Spleen (tissue), 11 donors: ENCODE measurements at regions not wholly inside any gene's neighbourhood (a gene's known extent, or its start where the extent isn't known, plus 50 kb on each side); places are given as distances from the start of the nearest gene placed in this dataset.
"Not testable (repeated sequence)": the region's sequence is repeated elsewhere in the genome, so short reads cannot be mapped to it uniquely, and the experiment has no call there.

Experiments used
- DNase-seq: peaks from one replicate; pipeline ENCODE4 v3.0.0-alpha.2; 2020
- H3K27ac ChIP-seq, 8 donors: fragments of 200-600 bp; sonication (generic) in 7 of 8; 1 replicate in 4 of 8; 2 replicates in 4 of 8; pipeline versions ENCODE4 v1.5.0 to v1.8.0; 2016 to 2021; ENCODE audit warnings: inconsistent platforms in 4 of 8, mild to moderate bottlenecking in 4 of 8, moderate library complexity in 1 of 8
- H3K27me3 ChIP-seq, 7 donors: fragments of 200-600 bp; sonication (generic) in 6 of 7; replicated peaks in 1 of 7; 1 replicate in 4 of 7; 2 replicates in 3 of 7; pipeline versions ENCODE4 v1.5.0 to v1.8.0; 2016 to 2021; ENCODE audit warnings: inconsistent platforms in 3 of 7, mild to moderate bottlenecking in 1 of 7
- H3K36me3 ChIP-seq, 6 donors: fragments of 200-600 bp; sonication (generic) in 5 of 6; 1 replicate in 4 of 6; 2 replicates in 2 of 6; pipeline versions ENCODE4 v1.5.0 to v1.8.0; 2016 to 2021; ENCODE audit warnings: inconsistent platforms in 2 of 6
- H3K4me1 ChIP-seq, 6 donors: fragments of 200-600 bp; sonication (generic) in 5 of 6; 1 replicate in 3 of 6; 2 replicates in 3 of 6; pipeline versions ENCODE4 v1.5.0 to v1.8.0; 2016 to 2021; ENCODE audit warnings: inconsistent platforms in 3 of 6
- H3K4me3 ChIP-seq, 8 donors: fragments of 200-600 bp; sonication (generic) in 7 of 8; 1 replicate in 4 of 8; 2 replicates in 4 of 8; pipeline versions ENCODE4 v1.5.0 to v1.8.0; 2016 to 2021; ENCODE audit warnings: inconsistent platforms in 4 of 8, mild to moderate bottlenecking in 4 of 8, moderate library complexity in 2 of 8
- H3K9me3 ChIP-seq, 8 donors: fragments of 200-600 bp; sonication (generic) in 7 of 8; 1 replicate in 4 of 8; 2 replicates in 4 of 8; pipeline versions ENCODE4 v1.5.0 to v1.8.0; 2016 to 2021; ENCODE audit warnings: inconsistent platforms in 4 of 8
- CTCF ChIP-seq, 11 experiments: fragments of 200-600 bp in 7 of 11; fragments of 450-650 bp in 4 of 11; sonication (generic) in 4 of 11; IDR thresholded peaks in 8 of 11; conservative IDR thresholded peaks in 3 of 11; 1 replicate in 7 of 11; 2 replicates in 4 of 11; pipeline versions ENCODE4 v1.4.0 to v1.8.0; 2016 to 2021; ENCODE audit warnings: antibody characterized with exemption in 11 of 11, inconsistent platforms in 4 of 11, mild to moderate bottlenecking in 1 of 11
- POLR2A ChIP-seq, 3 donors: fragments of 450-650 bp; IDR thresholded peaks; one replicate each; pipeline ENCODE4 v1.5.1; 2017; ENCODE audit warnings: antibody characterized with exemption in 3 of 3, mild to moderate bottlenecking in 1 of 3
- POLR2AphosphoS5 ChIP-seq, 3 donors: sonication (generic); formaldehyde crosslinking; IDR thresholded peaks; one replicate each; pipeline ENCODE4 v1.5.1; 2017; ENCODE audit warnings: antibody characterized with exemption in 3 of 3
- WGBS, 5 donors: extraction: QIAGEN DNeasy Blood & Tissue Kit in 3 of 5; methylation state at CpG; one replicate each; pipeline versions ENCODE4 v1.1.5 to v1.1.7; 2013 to 2018; 5-methylcytosine and 5-hydroxymethylcytosine counted together
- intact Hi-C: fragments of 100-400 bp; cut with DNase I; formaldehyde crosslinking; loops from one replicate; pipeline ENCODE4 v1.15.0; 2023; ENCODE audit warnings: low total_unique reads
- donor health status: healthy with polysubstance abuse.
- donor health status: DM: no; HTN: no; CAD: no; lungs with moderate emphysema.
- donor health status: DM: no; HTN: no; CAD: no.
- donor health status: Bipolar disorder and iron deficiency.
- donor health status: healthy.
- donor health status: DM: no; HTN: no; CAD: no.
- donor health status: DM: yes; HTN: yes; CAD: no.

- DNase-seq, result no peak
- Histone ChIP-seq H3K27me3 (peaks cover 0 to 29% (median 0%) of the 10 kb centered on the region in 7 donors), H3K9me3 (no peaks in the 10 kb centered on the region), H3K27ac (no peak overlapping the region), H3K4me3 (no peak overlapping the region), H3K36me3 (no peaks in the 10 kb centered on the region), H3K4me1 (no peaks in the 10 kb centered on the region)
- WGBS, 5 donors, result 79 to 93% (median 87%) methylated on average over 11 of the region's 11 CpGs
- intact Hi-C loops, result no loop called here
- no peak for TF ChIP-seq CTCF (IDR thresholded peaks at IDR 0.05 in 8 of 11, conservative IDR thresholded peaks at IDR 0.05 in 3 of 11)
- no peak for TF ChIP-seq POLR2A (IDR thresholded peaks at IDR 0.05)
- no peak for TF ChIP-seq POLR2AphosphoS5 (IDR thresholded peaks at IDR 0.05)
Observed at GRCh38 chr10:131554821-131555220, 243.3 kb upstream of the TCERG1L start.

GRCh38 chr10:131555406-131555805, 243.9 kb upstream of the TCERG1L start:
- WGBS, 5 donors, result 63 to 79% (median 73%) methylated on average over 7 of the region's 7 CpGs
- Histone ChIP-seq H3K27ac (no peak overlapping the region), H3K4me3 (no peak overlapping the region), H3K27me3 (peaks cover 0 to 34% (median 0%) of the 10 kb centered on the region in 7 donors), H3K9me3 (no peaks in the 10 kb centered on the region), H3K36me3 (no peaks in the 10 kb centered on the region), H3K4me1 (no peaks in the 10 kb centered on the region)
- no peak for TF ChIP-seq POLR2AphosphoS5 (IDR thresholded peaks at IDR 0.05)
- no peak for TF ChIP-seq POLR2A (IDR thresholded peaks at IDR 0.05)
- no peak for TF ChIP-seq CTCF (IDR thresholded peaks at IDR 0.05 in 8 of 11, conservative IDR thresholded peaks at IDR 0.05 in 3 of 11)
- peak; percentile 31 for DNase-seq
- intact Hi-C loops, result no loop called here

GRCh38 chr10:131556061-131556896, 244.8 kb upstream of the TCERG1L start:
- no peaks in the 10 kb centered on the region for H3K4me1 ChIP-seq
- H3K36me3 ChIP-seq, result no peaks in the 10 kb centered on the region
- 72 to 79% (median 77%) methylated on average over 13 to 17 of the region's 17 CpGs for WGBS, 5 donors
- peaks cover 0 to 43% (median 0%) of the 10 kb centered on the region in 7 donors for H3K27me3 ChIP-seq
- H3K9me3 ChIP-seq, result no peaks in the 10 kb centered on the region
- no peak overlapping the region for H3K27ac ChIP-seq
- intact Hi-C loops, result no loop called here
- no peak overlapping the region for H3K4me3 ChIP-seq
- TF ChIP-seq POLR2AphosphoS5 (IDR thresholded peaks at IDR 0.05), result no peak
- no peak for TF ChIP-seq POLR2A (IDR thresholded peaks at IDR 0.05)
- no peak for TF ChIP-seq CTCF (IDR thresholded peaks at IDR 0.05 in 8 of 11, conservative IDR thresholded peaks at IDR 0.05 in 3 of 11)
- DNase-seq, result no peak

GRCh38 chr10:131556897-131557495, 245.5 kb upstream of the TCERG1L start:
- WGBS, 5 donors, result 80 to 91% (median 86%) methylated on average over 11 to 12 of the region's 12 CpGs

DNA sequence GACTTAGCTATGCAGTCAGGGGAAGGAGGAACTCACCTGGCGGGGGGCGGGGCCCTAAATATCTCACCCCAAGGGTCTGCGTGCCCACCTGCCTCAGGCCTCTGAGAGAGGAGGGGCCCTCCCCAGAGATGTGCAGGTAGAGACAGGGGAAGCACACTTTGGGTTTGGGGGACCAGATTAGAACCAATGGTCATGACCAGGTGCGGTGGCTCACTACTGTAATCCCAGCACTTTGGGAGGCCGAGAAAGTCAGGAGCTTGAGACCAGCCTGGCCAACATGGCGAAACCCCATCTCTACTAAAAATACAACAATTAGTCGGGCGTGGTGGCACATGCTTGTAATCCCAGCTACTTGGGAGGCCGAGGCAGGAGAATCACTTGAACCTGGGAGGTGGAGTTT, 246.4 kb upstream of the TCERG1L start:
- H3K4me3 ChIP-seq, H3K9me3 ChIP-seq, H3K36me3 ChIP-seq, H3K4me1 ChIP-seq, H3K27ac ChIP-seq, intact Hi-C loops: not testable (repeated sequence)
- peaks cover 0 to 48% (median 0%) of the 10 kb centered on the region in 7 donors for H3K27me3 ChIP-seq
- DNase-seq, result peak; percentile 51
- WGBS, 5 donors, result 77 to 89% (median 78%) methylated on average over 9 of the region's 9 CpGs

More at GRCh38 chr10:131556897-131557495, 245.5 kb upstream of the TCERG1L start:
- no peak overlapping the region for H3K27ac ChIP-seq
- no peaks in the 10 kb centered on the region for H3K9me3 ChIP-seq
- peaks cover 0 to 47% (median 0%) of the 10 kb centered on the region in 7 donors for H3K27me3 ChIP-seq
- no peaks in the 10 kb centered on the region for H3K4me1 ChIP-seq
- no peaks in the 10 kb centered on the region for H3K36me3 ChIP-seq
- H3K4me3 ChIP-seq, result no peak overlapping the region
- intact Hi-C loops, result no loop called here
- no peak for TF ChIP-seq POLR2A (IDR thresholded peaks at IDR 0.05)
- TF ChIP-seq POLR2AphosphoS5 (IDR thresholded peaks at IDR 0.05), result no peak
- no peak for TF ChIP-seq CTCF (IDR thresholded peaks at IDR 0.05 in 8 of 11, conservative IDR thresholded peaks at IDR 0.05 in 3 of 11)
- peak; percentile 49 for DNase-seq
